Stomach (tissue), 8 donors: ENCODE measurements at regions not wholly inside any gene's neighbourhood (a gene's known extent, or its start where the extent isn't known, plus 50 kb on each side); places are given as distances from the start of the nearest gene placed in this dataset.

ENCODE experiments used
- DNase-seq, 2 donors: peaks; one replicate each; pipeline versions ENCODE4 v3.0.0 to v3.0.0-alpha.2; 2013 to 2019
- H3K27ac ChIP-seq, 5 donors: fragments of 200-600 bp in 4 of 5; sonication (generic) in 4 of 5; one replicate each; pipeline ENCODE4 v1.5.1; 2013 to 2019; ENCODE audit warnings: mild to moderate bottlenecking in 1 of 5, moderate library complexity in 1 of 5
- H3K27me3 ChIP-seq, 3 donors: fragments of 200-600 bp; sonication (generic); one replicate each; pipeline ENCODE4 v1.5.1; 2017 to 2019; ENCODE audit warnings: mixed run types in 1 of 3
- H3K36me3 ChIP-seq, 4 donors: fragments of 200-600 bp; sonication (generic); 1 replicate in 3 of 4; 2 replicates in 1 of 4; pipeline ENCODE4 v1.5.1; 2016 to 2019
- H3K4me1 ChIP-seq, 4 donors: fragments of 200-600 bp; sonication (generic); one replicate each; pipeline ENCODE4 v1.5.1; 2016 to 2019
- H3K4me3 ChIP-seq, 4 donors: fragments of 200-600 bp; sonication (generic) in 3 of 4; one replicate each; pipeline ENCODE4 v1.5.1; 2016 to 2019; ENCODE audit warnings: mild to moderate bottlenecking in 1 of 4
- H3K9me3 ChIP-seq, 4 donors: fragments of 200-600 bp; sonication (generic); one replicate each; pipeline ENCODE4 v1.5.1; 2016 to 2019
- EP300 ChIP-seq: sonication (generic); formaldehyde crosslinking; IDR thresholded peaks from one replicate; pipeline ENCODE4 v1.6.1; 2017; ENCODE audit warnings: antibody characterized with exemption
- POLR2A ChIP-seq, 4 donors: fragments of 450-650 bp; IDR thresholded peaks; one replicate each; pipeline ENCODE4 v1.6.1; 2016; ENCODE audit warnings: antibody characterized with exemption in 4 of 4, control low read depth in 2 of 4, mild to moderate bottlenecking in 1 of 4, moderate library complexity in 1 of 4
- POLR2AphosphoS5 ChIP-seq, 3 donors: sonication (generic); formaldehyde crosslinking; IDR thresholded peaks; one replicate each; pipeline ENCODE4 v1.6.1; 2016; ENCODE audit warnings: antibody characterized with exemption in 3 of 3
- WGBS, 5 donors: extraction: QIAGEN DNeasy Blood & Tissue Kit in 3 of 5; methylation state at CpG; one replicate each; pipeline versions ENCODE4 v1.1.5 to v1.1.7; 2013 to 2018; 5-methylcytosine and 5-hydroxymethylcytosine counted together
- intact Hi-C: fragments of 100-400 bp; cut with DNase I; formaldehyde crosslinking; loops from one replicate; pipeline ENCODE4 v1.15.1; 2023; ENCODE audit warnings: low total_unique reads
- TF ChIP-seq, protein P1 (sequence below), 7 experiments: fragments of 450-650 bp in 4 of 7; fragments of 200-600 bp in 3 of 7; sonication (generic) in 3 of 7; IDR thresholded peaks; one replicate each; pipeline ENCODE4 v1.5.1; 2016 to 2019; ENCODE audit warnings: antibody characterized with exemption in 7 of 7, control low read depth in 2 of 7, mild to moderate bottlenecking in 1 of 7
- donor health status: healthy with polysubstance abuse.
- donor health status: Bipolar disorder and iron deficiency.
- donor health status: healthy.

GRCh38 chr11:116471608-116472256 is 301.1 kb downstream of the BUD13 start:
- DNase-seq: no peak
- H3K4me3 ChIP-seq: no peak overlapping the region
- H3K4me1 ChIP-seq: no peaks in the 10 kb centered on the region
- intact Hi-C loops: no loop called here
- WGBS, 5 donors: 65 to 77% (median 67%) methylated on average over 3 of the region's 3 CpGs
- TF ChIP-seq, protein P1, sequence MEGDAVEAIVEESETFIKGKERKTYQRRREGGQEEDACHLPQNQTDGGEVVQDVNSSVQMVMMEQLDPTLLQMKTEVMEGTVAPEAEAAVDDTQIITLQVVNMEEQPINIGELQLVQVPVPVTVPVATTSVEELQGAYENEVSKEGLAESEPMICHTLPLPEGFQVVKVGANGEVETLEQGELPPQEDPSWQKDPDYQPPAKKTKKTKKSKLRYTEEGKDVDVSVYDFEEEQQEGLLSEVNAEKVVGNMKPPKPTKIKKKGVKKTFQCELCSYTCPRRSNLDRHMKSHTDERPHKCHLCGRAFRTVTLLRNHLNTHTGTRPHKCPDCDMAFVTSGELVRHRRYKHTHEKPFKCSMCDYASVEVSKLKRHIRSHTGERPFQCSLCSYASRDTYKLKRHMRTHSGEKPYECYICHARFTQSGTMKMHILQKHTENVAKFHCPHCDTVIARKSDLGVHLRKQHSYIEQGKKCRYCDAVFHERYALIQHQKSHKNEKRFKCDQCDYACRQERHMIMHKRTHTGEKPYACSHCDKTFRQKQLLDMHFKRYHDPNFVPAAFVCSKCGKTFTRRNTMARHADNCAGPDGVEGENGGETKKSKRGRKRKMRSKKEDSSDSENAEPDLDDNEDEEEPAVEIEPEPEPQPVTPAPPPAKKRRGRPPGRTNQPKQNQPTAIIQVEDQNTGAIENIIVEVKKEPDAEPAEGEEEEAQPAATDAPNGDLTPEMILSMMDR (IDR thresholded peaks at IDR 0.05): no peak
- TF ChIP-seq EP300: no peak
- peaks cover 0 to 16% (median 0%) of the 10 kb centered on the region in 3 donors for H3K27me3 ChIP-seq
- H3K36me3 ChIP-seq: no peaks in the 10 kb centered on the region
- H3K9me3 ChIP-seq: no peaks in the 10 kb centered on the region
- H3K27ac ChIP-seq: no peak overlapping the region

GRCh38 chr11:116468699-116469098 is 304.1 kb downstream of the BUD13 start:
- DNase-seq: no peak
- intact Hi-C loops: no loop called here
- Histone ChIP-seq H3K27ac (no peak overlapping the region), H3K4me1 (peaks cover 0 to 4% (median 0%) of the 10 kb centered on the region in 4 donors), H3K27me3 (peaks cover 0 to under 1% (median 0%) of the 10 kb centered on the region in 3 donors), H3K36me3 (no peaks in the 10 kb centered on the region), H3K9me3 (no peaks in the 10 kb centered on the region), H3K4me3 (no peak overlapping the region)
- TF ChIP-seq EP300: no peak
- no peak for TF ChIP-seq POLR2A (IDR thresholded peaks at IDR 0.05)
- no peak for TF ChIP-seq POLR2AphosphoS5 (IDR thresholded peaks at IDR 0.05)
- TF ChIP-seq, protein P1 (IDR thresholded peaks at IDR 0.05): no peak
- 81 to 92% (median 86%) methylated on average over 2 of the region's 2 CpGs for WGBS, 5 donors

GRCh38 chr11:116467823-116468222 is 305.0 kb downstream of the BUD13 start:
- TF ChIP-seq POLR2AphosphoS5 (IDR thresholded peaks at IDR 0.05) (no peak), EP300 (no peak), POLR2A (IDR thresholded peaks at IDR 0.05) (no peak)
- TF ChIP-seq, protein P1 (IDR thresholded peaks at IDR 0.05): no peak
- H3K27me3 ChIP-seq: no peaks in the 10 kb centered on the region
- no peak overlapping the region for H3K27ac ChIP-seq
- H3K9me3 ChIP-seq: no peaks in the 10 kb centered on the region
- H3K4me1 ChIP-seq: peaks cover 0 to 4% (median 0%) of the 10 kb centered on the region in 4 donors
- intact Hi-C loops: no loop called here
- H3K4me3 ChIP-seq: no peak overlapping the region
- H3K36me3 ChIP-seq: no peaks in the 10 kb centered on the region
- WGBS, 5 donors: 62 to 79% (median 69%) methylated on average over 6 of the region's 6 CpGs
- no peak for DNase-seq

DNA sequence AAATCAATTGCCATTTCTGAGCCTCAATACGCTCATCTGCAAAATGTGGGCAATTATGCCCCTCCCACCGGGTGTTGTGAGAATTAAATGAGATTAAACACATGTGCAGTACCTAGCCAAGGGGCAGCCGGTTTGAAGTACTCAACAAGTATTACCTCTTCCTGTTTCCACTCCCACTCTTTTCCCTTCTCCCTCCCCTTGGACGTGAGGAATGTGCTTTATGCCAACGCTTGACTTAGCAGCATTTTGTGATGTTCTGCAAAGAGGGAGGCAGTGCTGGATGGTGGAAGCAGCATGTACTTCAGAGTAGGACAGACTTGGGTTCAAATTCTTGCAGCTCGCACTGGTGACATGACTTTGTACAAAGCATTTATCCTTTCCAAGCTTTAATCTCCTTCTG is 306.0 kb downstream of the BUD13 start:
- H3K27ac ChIP-seq: no peak overlapping the region
- H3K27me3 ChIP-seq: peaks cover 0 to 6% (median 0%) of the 10 kb centered on the region in 3 donors
- intact Hi-C loops: no loop called here
- H3K9me3 ChIP-seq: no peaks in the 10 kb centered on the region
- DNase-seq: no peak
- H3K36me3 ChIP-seq: no peaks in the 10 kb centered on the region
- TF ChIP-seq, protein P1 (IDR thresholded peaks at IDR 0.05): no peak
- TF ChIP-seq POLR2AphosphoS5 (IDR thresholded peaks at IDR 0.05) (no peak), EP300 (no peak)
- peaks cover 0 to 4% (median 0%) of the 10 kb centered on the region in 4 donors for H3K4me1 ChIP-seq
- 61 to 71% (median 66%) methylated on average over 6 of the region's 6 CpGs for WGBS, 5 donors
- H3K4me3 ChIP-seq: no peak overlapping the region
